Duodenal mucosa (tissue), 2 donors: ENCODE measurements at regions not wholly inside any gene's neighbourhood (a gene's known extent, or its start where the extent isn't known, plus 50 kb on each side); places are given as distances from the start of the nearest gene placed in this dataset.

Source experiments
- H3K27ac ChIP-seq: one replicate; pipeline ENCODE4 v1.7.0; 2013; ENCODE audit warnings: low read depth, low read length
- H3K27me3 ChIP-seq, 2 donors: one replicate each; pipeline ENCODE4 v1.7.0; 2013; ENCODE audit warnings: low read length in 2 of 2, control low read depth in 1 of 2; ENCODE audit not compliant: insufficient read depth in 2 of 2, control insufficient read depth in 1 of 2
- H3K36me3 ChIP-seq, 2 donors: one replicate each; pipeline ENCODE4 v1.7.0; 2013; ENCODE audit warnings: low read length in 2 of 2, control low read depth in 1 of 2; ENCODE audit not compliant: insufficient read depth in 2 of 2, control insufficient read depth in 1 of 2
- H3K4me1 ChIP-seq, 2 donors: one replicate each; pipeline ENCODE4 v1.7.0; 2013; ENCODE audit warnings: low read length in 2 of 2, control low read depth in 1 of 2; ENCODE audit not compliant: insufficient read depth in 2 of 2, control insufficient read depth in 1 of 2
- H3K4me3 ChIP-seq, 2 donors: one replicate each; pipeline ENCODE4 v1.7.0; 2013; ENCODE audit warnings: low read length in 2 of 2, low read depth in 1 of 2
- H3K9ac ChIP-seq, 2 donors: one replicate each; pipeline ENCODE4 v1.7.0; 2013; ENCODE audit warnings: low read length in 2 of 2, low read depth in 1 of 2
- H3K9me3 ChIP-seq, 2 donors: one replicate each; pipeline ENCODE4 v1.7.0; 2013; ENCODE audit warnings: low read length in 2 of 2, control low read depth in 1 of 2; ENCODE audit not compliant: control insufficient read depth in 1 of 2

- no peak overlapping the region for H3K9ac ChIP-seq
- no peaks in the 10 kb centered on the region for H3K27me3 ChIP-seq
- no peaks in the 10 kb centered on the region for H3K9me3 ChIP-seq
- no peaks in the 10 kb centered on the region for H3K36me3 ChIP-seq
- no peak overlapping the region for H3K27ac ChIP-seq
- H3K4me3 ChIP-seq: no peak overlapping the region
- H3K4me1 ChIP-seq: no peaks in the 10 kb centered on the region
Measured at GRCh38 chr12:62130402-62130801, 129.8 kb upstream of the USP15 start.

- H3K9ac ChIP-seq: no peak overlapping the region
- no peaks in the 10 kb centered on the region for H3K27me3 ChIP-seq
- no peaks in the 10 kb centered on the region for H3K9me3 ChIP-seq
- H3K36me3 ChIP-seq: no peaks in the 10 kb centered on the region
- H3K27ac ChIP-seq: no peak overlapping the region
- no peak overlapping the region for H3K4me3 ChIP-seq
- H3K4me1 ChIP-seq: no peaks in the 10 kb centered on the region
Measured at GRCh38 chr12:62130834-62131552, 129.2 kb upstream of the USP15 start.

GRCh38 chr12:62133440-62133839, 126.8 kb upstream of the USP15 start:
- H3K9ac ChIP-seq: no peak overlapping the region
- no peak overlapping the region for H3K27ac ChIP-seq
- H3K9me3 ChIP-seq: no peaks in the 10 kb centered on the region
- no peak overlapping the region for H3K4me3 ChIP-seq
- H3K4me1 ChIP-seq: no peaks in the 10 kb centered on the region
- H3K36me3 ChIP-seq: no peaks in the 10 kb centered on the region
- no peaks in the 10 kb centered on the region for H3K27me3 ChIP-seq

- H3K9me3 ChIP-seq: no peaks in the 10 kb centered on the region
- no peak overlapping the region for H3K4me3 ChIP-seq
Measured at GRCh38 chr12:62135553-62136200, 124.5 kb upstream of the USP15 start.

GRCh38 chr12:62136496-62136895, 123.7 kb upstream of the USP15 start:
- no peaks in the 10 kb centered on the region for H3K9me3 ChIP-seq
- H3K4me1 ChIP-seq: no peaks in the 10 kb centered on the region
- H3K36me3 ChIP-seq: no peaks in the 10 kb centered on the region
- H3K27ac ChIP-seq: no peak overlapping the region
- H3K4me3 ChIP-seq: no peak overlapping the region
- H3K9ac ChIP-seq: no peak overlapping the region
- H3K27me3 ChIP-seq: no peaks in the 10 kb centered on the region

More at GRCh38 chr12:62135553-62136200, 124.5 kb upstream of the USP15 start:
- no peaks in the 10 kb centered on the region for H3K4me1 ChIP-seq
- H3K9ac ChIP-seq: no peak overlapping the region
- H3K27ac ChIP-seq: no peak overlapping the region
- H3K36me3 ChIP-seq: no peaks in the 10 kb centered on the region
- no peaks in the 10 kb centered on the region for H3K27me3 ChIP-seq

- H3K9ac ChIP-seq: no peak overlapping the region
- H3K4me1 ChIP-seq: no peaks in the 10 kb centered on the region
- H3K36me3 ChIP-seq: no peaks in the 10 kb centered on the region
- H3K27ac ChIP-seq: no peak overlapping the region
- no peak overlapping the region for H3K4me3 ChIP-seq
- H3K27me3 ChIP-seq: no peaks in the 10 kb centered on the region
- H3K9me3 ChIP-seq: no peaks in the 10 kb centered on the region
Measured at GRCh38 chr12:62138527-62138926, 121.7 kb upstream of the USP15 start.

- H3K9me3 ChIP-seq: no peaks in the 10 kb centered on the region
- H3K27ac ChIP-seq: no peak overlapping the region
- no peaks in the 10 kb centered on the region for H3K4me1 ChIP-seq
- H3K9ac ChIP-seq: no peak overlapping the region
- H3K36me3 ChIP-seq: no peaks in the 10 kb centered on the region
- H3K4me3 ChIP-seq: no peak overlapping the region
- no peaks in the 10 kb centered on the region for H3K27me3 ChIP-seq
Measured at GRCh38 chr12:62146318-62146717, 113.9 kb upstream of the USP15 start.

GRCh38 chr12:62158013-62158412, 102.2 kb upstream of the USP15 start:
- Histone ChIP-seq H3K9ac (no peak overlapping the region), H3K4me3 (no peak overlapping the region), H3K27me3 (no peaks in the 10 kb centered on the region), H3K9me3 (no peaks in the 10 kb centered on the region), H3K27ac (no peak overlapping the region), H3K4me1 (no peaks in the 10 kb centered on the region), H3K36me3 (no peaks in the 10 kb centered on the region)

- Histone ChIP-seq H3K9me3 (no peaks in the 10 kb centered on the region), H3K27me3 (no peaks in the 10 kb centered on the region), H3K4me1 (no peaks in the 10 kb centered on the region), H3K27ac (no peak overlapping the region), H3K9ac (no peak overlapping the region), H3K36me3 (no peaks in the 10 kb centered on the region), H3K4me3 (no peak overlapping the region)
Measured at GRCh38 chr12:62158461-62159360, 101.5 kb upstream of the USP15 start.

- Histone ChIP-seq H3K4me1 (no peaks in the 10 kb centered on the region), H3K36me3 (no peaks in the 10 kb centered on the region), H3K4me3 (no peak overlapping the region), H3K9ac (no peak overlapping the region), H3K27me3 (no peaks in the 10 kb centered on the region), H3K27ac (no peak overlapping the region), H3K9me3 (no peaks in the 10 kb centered on the region)
Measured at GRCh38 chr12:62162214-62162613, 98.0 kb upstream of the USP15 start.
